ENCODE measurements at regions not wholly inside any gene's neighbourhood (a gene's known extent, or its start where the extent isn't known, plus 50 kb on each side); places are given as distances from the start of the nearest gene placed in this dataset.
"Not testable (repeated sequence)": the region's sequence is repeated elsewhere in the genome, so short reads cannot be mapped to it uniquely, and the experiment has no call there.

DNA sequence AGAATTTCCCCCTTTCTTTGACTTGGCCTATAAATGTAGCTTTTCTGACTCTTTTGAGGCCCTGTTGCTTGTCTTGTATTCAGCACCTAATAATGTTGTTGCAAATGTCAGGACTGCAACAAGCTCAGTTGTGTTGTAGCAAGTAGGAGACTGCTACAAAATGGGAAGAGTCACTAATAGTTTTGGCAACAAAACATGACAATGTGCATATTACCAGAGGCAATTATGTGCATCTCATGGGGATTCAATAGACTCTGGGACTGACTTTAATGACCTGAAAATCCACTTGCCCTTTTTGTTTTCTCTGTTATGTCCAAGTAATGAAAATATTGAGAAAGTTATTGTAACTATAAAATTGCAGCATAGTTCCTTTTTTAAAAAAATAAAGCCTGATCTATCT is 368.4 kb downstream of the OSTF1 start:
- no peak for DNase-seq (ENCODE audit: low read depth)
- no peak overlapping the region for H3K4me3 ChIP-seq (ENCODE audit: control insufficient read depth, low read depth, low read length)
- TF ChIP-seq, protein P1, sequence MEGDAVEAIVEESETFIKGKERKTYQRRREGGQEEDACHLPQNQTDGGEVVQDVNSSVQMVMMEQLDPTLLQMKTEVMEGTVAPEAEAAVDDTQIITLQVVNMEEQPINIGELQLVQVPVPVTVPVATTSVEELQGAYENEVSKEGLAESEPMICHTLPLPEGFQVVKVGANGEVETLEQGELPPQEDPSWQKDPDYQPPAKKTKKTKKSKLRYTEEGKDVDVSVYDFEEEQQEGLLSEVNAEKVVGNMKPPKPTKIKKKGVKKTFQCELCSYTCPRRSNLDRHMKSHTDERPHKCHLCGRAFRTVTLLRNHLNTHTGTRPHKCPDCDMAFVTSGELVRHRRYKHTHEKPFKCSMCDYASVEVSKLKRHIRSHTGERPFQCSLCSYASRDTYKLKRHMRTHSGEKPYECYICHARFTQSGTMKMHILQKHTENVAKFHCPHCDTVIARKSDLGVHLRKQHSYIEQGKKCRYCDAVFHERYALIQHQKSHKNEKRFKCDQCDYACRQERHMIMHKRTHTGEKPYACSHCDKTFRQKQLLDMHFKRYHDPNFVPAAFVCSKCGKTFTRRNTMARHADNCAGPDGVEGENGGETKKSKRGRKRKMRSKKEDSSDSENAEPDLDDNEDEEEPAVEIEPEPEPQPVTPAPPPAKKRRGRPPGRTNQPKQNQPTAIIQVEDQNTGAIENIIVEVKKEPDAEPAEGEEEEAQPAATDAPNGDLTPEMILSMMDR (conservative IDR thresholded peaks at IDR 0.05; ENCODE audit: control insufficient read depth, insufficient read depth, low read depth, low read length) = no peak

DNA sequence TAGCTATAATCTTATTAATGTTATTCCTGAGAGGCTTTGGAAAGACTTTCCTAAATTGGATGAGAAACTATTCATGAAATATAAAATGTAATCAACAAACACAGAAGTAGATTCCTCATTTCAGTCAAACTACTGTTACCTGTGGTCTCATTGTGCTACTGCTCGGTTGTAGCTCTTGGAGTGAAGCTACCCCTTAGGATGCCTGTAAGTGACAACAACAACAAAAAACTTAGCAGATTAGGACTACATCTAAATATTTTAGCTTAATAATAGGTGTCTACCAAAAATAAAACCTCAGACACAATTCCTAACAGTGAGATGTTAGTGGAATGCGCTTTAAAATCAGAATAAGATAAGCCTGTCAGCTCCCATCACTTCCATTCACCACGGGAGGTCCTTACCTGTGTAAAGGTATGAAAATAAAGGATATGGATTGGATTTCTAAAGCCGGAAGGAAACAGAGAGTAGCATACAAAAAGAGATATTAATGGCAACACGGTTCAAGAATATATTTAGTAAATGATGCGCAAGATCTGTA is 369.2 kb downstream of the OSTF1 start:
- H3K4me3 ChIP-seq (ENCODE audit: control insufficient read depth, low read depth, low read length) = no peak overlapping the region
- TF ChIP-seq, protein P1 (conservative IDR thresholded peaks at IDR 0.05; ENCODE audit: control insufficient read depth, insufficient read depth, low read depth, low read length) = no peak
- no peak for DNase-seq (ENCODE audit: low read depth)

- H3K4me3 ChIP-seq (ENCODE audit: control insufficient read depth, low read depth, low read length); DNase-seq (ENCODE audit: low read depth): not testable (repeated sequence)
Measured at GRCh38 chr9:75459311-75459710, 371.0 kb downstream of the OSTF1 start.

DNA sequence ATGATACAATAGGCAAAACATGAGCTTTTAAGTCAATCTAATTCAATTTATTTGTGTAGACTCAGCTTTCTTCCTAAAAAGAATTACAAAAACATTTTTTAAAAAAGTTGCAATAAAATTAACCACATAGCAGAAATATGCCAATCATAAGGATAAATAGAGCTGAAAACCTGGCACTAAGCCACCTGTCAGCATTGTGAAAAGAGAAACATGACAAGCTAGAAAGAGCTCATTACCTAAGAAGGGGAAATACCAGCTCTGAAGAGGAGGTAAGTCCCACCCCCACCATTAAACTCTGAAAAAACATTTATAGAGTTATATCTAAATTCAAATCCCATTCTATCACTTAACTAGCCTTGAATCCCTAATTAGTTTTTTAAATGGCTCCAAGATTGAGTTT is 372.9 kb downstream of the OSTF1 start:
- no peak overlapping the region for H3K4me3 ChIP-seq (ENCODE audit: control insufficient read depth, low read depth, low read length)
- DNase-seq (ENCODE audit: low read depth) = no peak
- TF ChIP-seq, protein P1 (conservative IDR thresholded peaks at IDR 0.05; ENCODE audit: control insufficient read depth, insufficient read depth, low read depth, low read length) = no peak

GRCh38 chr9:75462866-75463265 is 374.6 kb downstream of the OSTF1 start:
- TF ChIP-seq, protein P1 (conservative IDR thresholded peaks at IDR 0.05; ENCODE audit: control insufficient read depth, insufficient read depth, low read depth, low read length) = no peak
- no peak for DNase-seq (ENCODE audit: low read depth)
- H3K4me3 ChIP-seq (ENCODE audit: control insufficient read depth, low read depth, low read length) = no peak overlapping the region

GRCh38 chr9:75463871-75464270 is 375.6 kb downstream of the OSTF1 start:
- TF ChIP-seq, protein P1 (conservative IDR thresholded peaks at IDR 0.05; ENCODE audit: control insufficient read depth, insufficient read depth, low read depth, low read length) = no peak
- DNase-seq (ENCODE audit: low read depth) = no peak
- no peak overlapping the region for H3K4me3 ChIP-seq (ENCODE audit: control insufficient read depth, low read depth, low read length)

DNA sequence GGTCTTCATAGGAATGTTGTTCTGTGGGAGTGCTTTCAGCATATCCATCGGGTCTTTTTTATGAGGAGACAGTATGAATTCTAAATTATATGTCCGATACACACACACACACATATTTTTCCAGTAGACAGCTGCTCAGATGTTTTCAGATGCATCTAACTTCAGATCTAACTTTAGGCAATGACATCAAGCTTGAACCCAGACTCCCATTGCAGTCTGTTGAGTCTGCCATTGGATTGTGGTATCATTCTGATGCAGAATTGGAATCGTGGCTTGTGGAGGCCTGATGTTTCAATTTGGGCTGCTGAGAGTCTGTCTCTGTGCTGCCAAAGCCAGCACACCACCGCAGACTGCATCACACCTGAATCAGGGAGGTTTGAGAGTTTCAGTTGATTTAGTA is 376.4 kb downstream of the OSTF1 start:
- TF ChIP-seq, protein P1 (conservative IDR thresholded peaks at IDR 0.05; ENCODE audit: control insufficient read depth, insufficient read depth, low read depth, low read length) = no peak
- H3K4me3 ChIP-seq (ENCODE audit: control insufficient read depth, low read depth, low read length) = no peak overlapping the region
- no peak for DNase-seq (ENCODE audit: low read depth)

All from fibroblast of mammary gland (primary cell).